ENCODE measurements at regions not wholly inside any gene's neighbourhood (a gene's known extent, or its start where the extent isn't known, plus 50 kb on each side); places are given as distances from the start of the nearest gene placed in this dataset.
"Not testable (repeated sequence)": the region's sequence is repeated elsewhere in the genome, so short reads cannot be mapped to it uniquely, and the experiment has no call there.

DNA sequence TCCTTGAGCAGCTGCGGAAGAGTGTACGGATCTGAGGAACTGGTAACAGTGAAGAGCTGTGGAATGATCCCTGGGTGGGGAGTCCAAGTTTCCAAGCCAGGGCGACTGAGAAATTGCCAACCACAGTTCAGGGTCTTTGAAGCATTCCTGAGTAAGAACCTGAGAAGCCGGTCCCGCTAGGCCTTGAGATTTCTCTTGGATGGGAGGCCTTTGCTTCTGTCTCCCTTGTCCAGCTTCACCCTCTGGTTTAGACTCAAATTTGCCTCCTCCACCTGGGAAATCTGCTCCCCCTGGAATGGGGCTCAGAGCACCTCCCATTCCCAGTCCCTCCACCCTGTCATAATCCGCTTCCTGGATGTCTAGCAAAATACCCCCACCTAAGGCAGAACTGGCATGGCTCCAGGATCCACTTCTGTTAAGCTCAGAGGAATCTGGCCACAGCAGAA lies 127.7 kb upstream of the DLG1 start:
- Mint-ChIP-seq H3K9me3 (no peaks in the 10 kb centered on the region), H3K27ac (no peak overlapping the region), H3K36me3 (peaks cover 0 to 5% of the 10 kb centered on the region in 2 donors), H3K4me1 (peaks cover 8 to 17% (median 9%) of the 10 kb centered on the region in 3 donors), H3K4me3 (no peak overlapping the region), H3K27me3 (peaks cover 21 to 41% (median 36%) of the 10 kb centered on the region in 3 donors)
- no peak for ATAC-seq (ENCODE audit: low read depth in 2 of 2)
- no peak for DNase-seq

DNA sequence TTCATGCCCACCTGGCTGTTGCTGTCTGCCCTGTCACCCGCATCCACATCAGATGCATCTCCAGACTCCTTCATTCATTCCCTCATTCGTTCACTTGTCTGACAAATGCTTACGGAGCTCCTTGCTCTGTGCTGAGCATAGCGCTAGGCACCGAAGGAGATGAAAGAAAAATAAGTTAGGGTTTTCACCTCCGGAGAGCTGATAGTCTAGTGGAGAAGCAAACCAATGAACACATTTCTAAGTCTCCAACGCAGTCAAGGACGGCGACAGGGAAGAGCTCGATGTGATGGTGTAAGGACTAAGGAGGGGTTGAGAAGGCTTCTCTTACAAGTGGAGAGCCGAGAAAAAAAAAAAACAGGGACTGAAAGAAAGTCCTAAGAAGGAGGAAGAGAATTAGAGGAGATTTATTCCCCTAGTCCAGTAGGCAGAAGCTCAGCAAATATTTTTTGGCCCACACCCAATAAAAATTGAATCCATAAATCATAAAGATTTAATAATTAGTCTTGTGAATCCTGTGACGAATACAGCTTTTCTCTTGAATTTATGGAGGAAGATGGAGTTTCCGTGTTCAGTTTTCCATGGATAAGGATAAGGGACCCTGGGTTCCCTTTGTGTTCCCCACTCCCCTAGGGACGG lies 127.2 kb upstream of the DLG1 start:
- ATAC-seq (ENCODE audit: low read depth in 2 of 2): no peak
- peaks cover 8 to 17% (median 9%) of the 10 kb centered on the region in 3 donors for H3K4me1 Mint-ChIP-seq
- no peak overlapping the region for H3K27ac Mint-ChIP-seq
- peaks cover 18 to 38% (median 31%) of the 10 kb centered on the region in 3 donors for H3K27me3 Mint-ChIP-seq
- peaks cover 0 to 3% of the 10 kb centered on the region in 2 donors for H3K36me3 Mint-ChIP-seq
- H3K9me3 Mint-ChIP-seq: no peaks in the 10 kb centered on the region
- H3K4me3 Mint-ChIP-seq: no peak overlapping the region
- DNase-seq: no peak

DNA sequence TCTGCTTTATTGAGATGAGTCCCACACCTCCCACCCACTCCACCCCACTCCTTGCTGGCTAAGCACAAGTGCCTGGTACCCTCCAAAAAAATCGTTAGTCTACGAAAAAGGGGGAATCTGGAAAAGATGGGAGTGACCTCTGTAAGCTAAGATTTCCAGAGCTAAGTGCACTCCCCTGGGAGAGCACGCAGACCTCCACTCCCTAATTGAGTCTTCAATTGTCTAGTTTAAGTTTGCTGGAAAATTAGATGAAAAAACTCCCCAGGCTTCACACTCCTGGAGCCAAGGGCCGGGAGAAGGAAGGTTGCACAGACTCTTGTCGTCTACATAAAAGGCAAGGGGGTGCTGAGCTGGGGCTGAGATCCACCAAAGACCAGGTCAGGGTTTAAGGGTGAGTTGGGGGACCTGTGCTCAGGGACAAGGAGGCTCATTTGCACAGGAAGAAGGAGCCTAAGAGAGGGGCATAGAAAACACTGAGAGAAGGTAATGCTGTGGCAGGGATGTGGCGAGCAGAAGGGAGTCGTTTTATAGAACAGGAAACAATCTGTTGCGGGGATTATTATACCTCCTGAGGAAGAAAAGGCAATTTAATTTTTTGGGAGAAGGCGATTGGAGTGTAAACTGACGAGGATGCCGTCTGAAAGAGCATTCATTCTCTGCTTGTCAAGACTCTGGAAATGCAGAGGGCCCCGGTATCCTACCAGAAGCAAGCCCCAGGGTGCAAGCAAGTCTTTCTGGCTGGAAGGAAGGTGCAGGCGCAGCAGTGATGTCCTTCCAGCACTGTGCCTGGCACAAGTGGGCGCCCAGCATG lies 126.5 kb upstream of the DLG1 start:
- H3K9me3 Mint-ChIP-seq: no peaks in the 10 kb centered on the region
- H3K27ac Mint-ChIP-seq: peak overlapping the region in 1 of 6 donors; percentile 8
- ATAC-seq (ENCODE audit: low read depth in 2 of 2) (no peak), DNase-seq (no peak)
- peaks cover 8 to 16% (median 9%) of the 10 kb centered on the region in 3 donors for H3K4me1 Mint-ChIP-seq
- H3K4me3 Mint-ChIP-seq: no peak overlapping the region
- H3K27me3 Mint-ChIP-seq: peaks cover 19 to 34% (median 29%) of the 10 kb centered on the region in 3 donors
- no peaks in the 10 kb centered on the region for H3K36me3 Mint-ChIP-seq

DNA sequence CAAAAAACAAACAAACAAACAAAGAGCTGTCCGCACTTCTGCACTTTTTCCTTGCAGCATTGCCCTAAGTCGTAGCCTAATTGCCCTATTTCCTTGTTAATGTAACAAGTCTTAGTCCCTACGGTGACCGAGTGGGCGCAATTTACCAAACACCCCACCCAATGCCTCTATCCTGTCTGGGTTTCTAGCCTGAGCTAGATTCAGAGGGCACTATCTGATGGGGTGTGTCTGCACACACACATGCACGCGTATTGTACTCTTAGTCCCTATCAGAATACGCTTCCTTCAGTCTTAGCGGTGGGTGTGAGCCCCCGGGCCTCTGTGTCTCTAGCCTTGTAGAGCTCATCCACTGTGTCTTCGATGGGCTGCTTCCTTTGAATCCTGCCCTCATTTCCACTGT lies 125.9 kb upstream of the DLG1 start:
- ATAC-seq (ENCODE audit: low read depth in 2 of 2) (no peak), DNase-seq (no peak)
- Mint-ChIP-seq H3K27me3 (peaks cover 21 to 36% (median 34%) of the 10 kb centered on the region in 3 donors), H3K4me3 (no peak overlapping the region), H3K36me3 (no peaks in the 10 kb centered on the region), H3K27ac (no peak overlapping the region), H3K4me1 (peaks cover 8 to 15% (median 9%) of the 10 kb centered on the region in 3 donors), H3K9me3 (no peaks in the 10 kb centered on the region)

DNA sequence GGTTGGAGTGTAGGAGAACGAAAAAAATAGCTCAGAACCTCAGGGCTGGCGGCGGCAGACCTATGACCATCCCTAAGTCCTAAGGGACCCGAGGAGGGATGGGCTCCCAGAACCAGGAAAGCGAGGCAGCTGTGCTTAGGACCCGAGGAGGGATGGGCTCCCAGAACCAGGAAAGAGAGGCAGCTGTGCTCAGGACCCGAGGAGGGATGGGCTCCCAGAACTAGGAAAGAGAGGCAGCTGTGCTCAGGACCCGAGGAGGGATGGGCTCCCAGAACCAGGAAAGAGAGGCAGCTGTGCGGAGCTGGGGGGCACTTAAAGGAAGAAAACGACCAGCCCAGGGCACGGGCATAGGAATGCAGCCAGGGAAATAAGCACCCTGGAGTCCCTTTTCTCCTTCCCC lies 125.0 kb upstream of the DLG1 start:
- Mint-ChIP-seq H3K4me1 (peaks cover 5 to 8% (median 6%) of the 10 kb centered on the region in 3 donors), H3K27me3 (peaks cover 20 to 38% (median 35%) of the 10 kb centered on the region in 3 donors), H3K36me3 (no peaks in the 10 kb centered on the region), H3K27ac (no peak overlapping the region), H3K4me3 (no peak overlapping the region), H3K9me3 (no peaks in the 10 kb centered on the region)
- ATAC-seq (ENCODE audit: low read depth in 2 of 2): no peak
- DNase-seq: no peak

DNA sequence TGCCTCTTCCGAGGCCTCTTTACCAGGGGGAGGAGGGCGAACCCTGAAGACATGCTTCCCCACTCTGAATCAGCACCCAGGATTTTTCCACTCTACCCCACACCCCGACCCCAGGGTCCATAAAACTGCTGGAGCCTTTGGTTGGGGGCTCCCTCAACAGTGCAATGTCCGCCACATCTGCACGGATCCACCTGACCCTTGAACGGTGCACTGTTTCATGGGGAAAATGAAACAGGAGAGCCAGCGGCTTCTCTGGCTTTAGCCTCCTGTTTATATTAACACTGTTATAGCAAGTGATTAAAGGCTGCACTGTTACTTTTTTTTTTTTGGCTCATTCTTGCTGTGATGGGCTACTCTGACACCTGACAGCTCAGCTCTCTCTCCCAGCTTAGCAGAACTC lies 124.1 kb upstream of the DLG1 start:
- H3K27me3 Mint-ChIP-seq: peaks cover 21 to 39% (median 38%) of the 10 kb centered on the region in 3 donors
- H3K27ac Mint-ChIP-seq: no peak overlapping the region
- no peaks in the 10 kb centered on the region for H3K4me1 Mint-ChIP-seq
- H3K36me3 Mint-ChIP-seq: no peaks in the 10 kb centered on the region
- DNase-seq (no peak), ATAC-seq (ENCODE audit: low read depth in 2 of 2) (no peak)
- H3K4me3 Mint-ChIP-seq: no peak overlapping the region
- H3K9me3 Mint-ChIP-seq: no peaks in the 10 kb centered on the region

DNA sequence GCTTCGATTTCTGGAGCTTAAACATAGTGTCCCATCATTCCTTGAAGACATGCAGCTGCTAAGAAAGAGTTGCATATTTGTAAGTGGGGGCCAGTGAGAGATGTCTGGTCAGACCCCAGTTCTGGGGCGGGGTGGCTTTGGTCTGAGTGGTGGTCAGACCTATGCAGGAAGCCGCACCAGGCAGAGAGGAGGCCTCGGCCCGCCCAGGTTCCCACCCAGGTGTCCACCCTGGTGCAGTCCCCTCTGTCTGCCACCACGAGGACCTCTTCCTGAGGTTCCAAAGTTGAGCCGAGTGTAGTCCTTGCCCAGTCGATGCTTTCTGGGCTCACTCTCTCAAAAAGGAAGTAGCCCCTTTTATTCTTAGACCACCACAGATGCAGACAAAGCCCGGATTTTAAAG lies 122.6 kb upstream of the DLG1 start:
- DNase-seq: no peak
- no peaks in the 10 kb centered on the region for H3K4me1 Mint-ChIP-seq
- no peak overlapping the region for H3K27ac Mint-ChIP-seq
- peaks cover 23 to 39% (median 38%) of the 10 kb centered on the region in 3 donors for H3K27me3 Mint-ChIP-seq
- H3K36me3 Mint-ChIP-seq: no peaks in the 10 kb centered on the region
- no peak for ATAC-seq (ENCODE audit: low read depth in 2 of 2)
- no peak overlapping the region for H3K4me3 Mint-ChIP-seq
- no peaks in the 10 kb centered on the region for H3K9me3 Mint-ChIP-seq

DNA sequence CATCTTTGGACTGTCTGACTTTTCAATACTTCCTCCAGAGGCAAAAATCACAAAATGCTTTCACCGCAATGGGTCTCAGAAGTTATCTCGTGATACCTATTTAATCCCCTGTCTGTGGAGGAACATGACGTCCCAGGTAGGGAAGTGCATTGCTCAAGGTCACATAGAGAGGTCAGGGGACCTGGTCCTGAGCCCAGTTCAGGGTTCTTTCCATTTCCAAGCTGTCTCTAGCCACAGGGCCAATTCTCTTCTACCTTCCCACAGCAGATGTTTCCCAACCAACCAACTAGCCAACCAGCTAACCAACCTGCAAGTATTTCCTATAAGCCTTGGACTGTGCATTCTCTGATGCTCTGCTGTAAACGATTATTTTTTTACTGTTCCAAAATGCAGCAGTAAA lies 122.2 kb upstream of the DLG1 start:
- no peaks in the 10 kb centered on the region for H3K4me1 Mint-ChIP-seq
- H3K27ac Mint-ChIP-seq: no peak overlapping the region
- DNase-seq: no peak
- peaks cover 19 to 38% (median 36%) of the 10 kb centered on the region in 3 donors for H3K27me3 Mint-ChIP-seq
- H3K4me3 Mint-ChIP-seq: no peak overlapping the region
- no peaks in the 10 kb centered on the region for H3K9me3 Mint-ChIP-seq
- no peak for ATAC-seq (ENCODE audit: low read depth in 2 of 2)
- H3K36me3 Mint-ChIP-seq: no peaks in the 10 kb centered on the region

DNA sequence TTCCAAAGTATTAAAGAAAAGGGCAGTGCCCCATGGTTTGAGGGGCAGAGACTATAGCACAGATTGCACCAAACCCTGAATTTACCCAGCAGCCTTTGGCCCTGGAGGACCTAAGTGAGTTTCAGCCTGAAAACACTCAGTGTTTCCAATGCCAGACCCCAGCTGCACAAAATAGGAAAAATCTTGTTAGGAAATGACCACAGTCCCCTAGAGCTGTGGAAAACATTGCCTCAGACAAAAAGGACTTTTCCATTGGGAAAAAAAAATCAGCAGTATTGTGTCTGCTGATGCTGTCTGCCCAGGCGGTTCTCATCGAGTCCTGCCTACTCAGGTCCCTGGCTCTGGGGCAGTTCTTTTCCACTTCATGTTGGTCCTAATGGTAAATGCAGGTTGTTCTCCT lies 121.7 kb upstream of the DLG1 start:
- no peak overlapping the region for H3K27ac Mint-ChIP-seq
- H3K27me3 Mint-ChIP-seq: peaks cover 17 to 34% (median 31%) of the 10 kb centered on the region in 3 donors
- H3K9me3 Mint-ChIP-seq: no peaks in the 10 kb centered on the region
- no peak overlapping the region for H3K4me3 Mint-ChIP-seq
- H3K36me3 Mint-ChIP-seq: no peaks in the 10 kb centered on the region
- no peaks in the 10 kb centered on the region for H3K4me1 Mint-ChIP-seq
- DNase-seq: no peak
- no peak for ATAC-seq (ENCODE audit: low read depth in 2 of 2)

DNA sequence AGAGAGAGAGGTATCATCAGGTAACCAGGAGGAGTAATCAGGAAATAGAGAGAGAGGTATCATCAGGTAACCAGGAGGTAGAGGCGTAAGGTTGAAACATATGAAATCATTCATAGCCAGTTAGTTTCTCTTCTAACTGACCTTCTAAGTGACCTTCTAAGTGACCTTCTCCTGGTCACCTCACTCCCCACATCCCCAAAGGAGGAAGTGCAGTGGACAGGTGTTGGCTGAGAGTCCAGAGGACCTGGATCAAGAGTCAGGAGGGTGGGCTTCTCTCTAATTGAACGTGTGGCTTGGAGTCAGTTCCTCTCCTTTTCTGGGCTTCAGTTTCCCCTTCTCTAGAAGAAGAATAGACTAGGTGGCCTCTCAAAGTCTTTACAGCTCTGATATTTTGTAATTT lies 121.3 kb upstream of the DLG1 start:
- DNase-seq: no peak
- Mint-ChIP-seq H3K4me1 (no peaks in the 10 kb centered on the region), H3K27ac (peak overlapping the region in 1 of 6 donors; percentile 39), H3K27me3 (peaks cover 13 to 30% (median 27%) of the 10 kb centered on the region in 3 donors), H3K4me3 (no peak overlapping the region), H3K9me3 (no peaks in the 10 kb centered on the region), H3K36me3 (no peaks in the 10 kb centered on the region)
- ATAC-seq (ENCODE audit: low read depth in 2 of 2): no peak

DNA sequence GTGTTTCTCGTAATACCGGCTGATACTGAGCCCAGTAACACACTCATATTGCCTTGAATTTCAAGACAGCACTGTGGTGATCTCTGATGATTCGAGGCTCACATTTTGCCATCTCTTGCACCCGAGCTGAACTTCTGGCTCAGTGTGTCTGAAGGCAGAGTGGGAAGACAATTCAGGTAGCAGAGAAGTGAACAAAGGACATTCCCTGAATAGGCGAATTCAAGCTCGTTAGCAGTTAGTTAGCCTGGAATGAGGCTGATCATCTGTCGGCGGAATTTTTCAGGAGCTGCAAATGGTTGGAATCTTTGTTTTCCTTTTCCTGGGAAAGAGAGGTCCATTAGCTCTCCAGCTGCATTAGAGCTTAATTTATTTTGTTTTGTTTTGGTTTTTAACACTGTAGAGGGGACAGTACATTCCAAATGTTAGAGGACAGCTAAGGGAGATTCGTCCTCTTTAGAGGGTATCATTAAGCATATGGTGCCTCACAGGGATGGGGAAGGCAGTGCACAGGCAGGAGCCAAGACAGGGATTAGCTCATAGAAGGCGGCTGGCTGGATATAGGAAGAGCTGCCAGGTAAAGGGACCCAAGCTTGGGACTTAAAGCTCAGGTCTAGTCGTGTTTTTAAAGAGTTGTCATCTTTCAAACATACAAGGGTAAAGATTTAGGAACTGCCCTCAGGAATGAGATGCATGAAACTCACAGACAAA lies 119.7 kb upstream of the DLG1 start:
- no peaks in the 10 kb centered on the region for H3K36me3 Mint-ChIP-seq
- H3K27ac Mint-ChIP-seq: no peak overlapping the region
- no peaks in the 10 kb centered on the region for H3K4me1 Mint-ChIP-seq
- peaks cover 12 to 19% (median 14%) of the 10 kb centered on the region in 3 donors for H3K27me3 Mint-ChIP-seq
- H3K9me3 Mint-ChIP-seq: no peaks in the 10 kb centered on the region
- DNase-seq (no peak), ATAC-seq (ENCODE audit: low read depth in 2 of 2) (no peak)
- H3K4me3 Mint-ChIP-seq: no peak overlapping the region

DNA sequence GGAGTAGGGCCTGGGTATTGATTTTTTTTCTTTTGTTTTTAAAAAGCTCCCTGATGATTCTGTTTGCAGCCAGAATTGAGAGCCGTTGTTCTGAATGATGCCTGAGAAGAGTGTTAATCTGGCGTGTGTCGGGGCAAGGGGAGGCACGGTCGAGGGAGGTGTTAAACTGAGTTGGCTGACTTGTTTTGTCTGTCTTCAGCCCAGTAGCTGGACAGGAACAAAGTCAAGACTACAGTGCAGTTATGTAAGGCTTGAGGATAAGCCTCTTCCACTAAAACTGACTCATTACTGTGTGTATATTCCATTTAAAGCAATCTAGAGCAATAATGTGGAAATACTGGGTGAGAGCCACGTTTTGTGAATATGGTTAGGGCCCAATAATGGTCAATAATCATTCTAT lies 119.0 kb upstream of the DLG1 start:
- Mint-ChIP-seq H3K36me3 (no peaks in the 10 kb centered on the region), H3K27ac (no peak overlapping the region), H3K27me3 (peaks cover 12 to 24% (median 14%) of the 10 kb centered on the region in 3 donors), H3K4me3 (no peak overlapping the region), H3K9me3 (peaks cover 0 to 5% (median 0%) of the 10 kb centered on the region in 7 donors), H3K4me1 (no peaks in the 10 kb centered on the region)
- ATAC-seq (ENCODE audit: low read depth in 2 of 2) (no peak), DNase-seq (no peak)

DNA sequence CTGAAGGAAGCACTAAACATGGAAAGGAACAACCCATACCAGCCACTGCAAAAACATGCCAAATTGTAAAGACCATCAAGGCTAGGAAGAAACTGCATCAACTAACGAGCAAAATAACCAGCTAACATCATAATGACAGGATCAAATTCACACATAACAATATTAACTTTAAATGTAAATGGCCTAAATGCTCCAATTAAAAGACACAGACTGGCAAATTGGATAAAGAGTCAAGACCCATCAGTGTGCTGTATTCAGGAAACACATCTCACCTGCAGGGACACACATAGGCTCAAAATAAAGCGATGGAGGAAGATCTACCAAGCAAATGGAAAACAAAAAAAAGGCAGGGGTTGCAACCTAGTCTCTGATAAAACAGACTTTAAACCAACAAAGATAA lies 113.5 kb upstream of the DLG1 start:
- ATAC-seq (ENCODE audit: low read depth in 2 of 2); H3K4me1 Mint-ChIP-seq; H3K9me3 Mint-ChIP-seq; H3K36me3 Mint-ChIP-seq; H3K4me3 Mint-ChIP-seq; DNase-seq; H3K27ac Mint-ChIP-seq: not testable (repeated sequence)
- H3K27me3 Mint-ChIP-seq: peaks cover 5 to 39% (median 25%) of the 10 kb centered on the region in 3 donors

Data from naive B cell (primary cell).